ENCODE measurements at regions not wholly inside any gene's neighbourhood (a gene's known extent, or its start where the extent isn't known, plus 50 kb on each side); places are given as distances from the start of the nearest gene placed in this dataset.

GRCh38 chr9:14011799-14012560 lies 302.0 kb downstream of the NFIB start:
- TF ChIP-seq POLR2A (IDR thresholded peaks at IDR 0.05; ENCODE audit: low read depth, low read length): no peak
- TF ChIP-seq TAF1 (IDR thresholded peaks at IDR 0.05; ENCODE audit: borderline replicate concordance, low read depth, low read length): no peak
- no peak for TF ChIP-seq POLR2AphosphoS5 (IDR thresholded peaks at IDR 0.05; ENCODE audit: low read depth, low read length)
- DNase-seq (ENCODE audit: insufficient read length) (no peak), FAIRE-seq (no peak)

- no peak for TF ChIP-seq POLR2AphosphoS5 (IDR thresholded peaks at IDR 0.05; ENCODE audit: low read depth, low read length)
- TF ChIP-seq POLR2A (IDR thresholded peaks at IDR 0.05; ENCODE audit: low read depth, low read length): no peak
- no peak for TF ChIP-seq TAF1 (IDR thresholded peaks at IDR 0.05; ENCODE audit: borderline replicate concordance, low read depth, low read length)
- FAIRE-seq (no peak), DNase-seq (ENCODE audit: insufficient read length) (no peak)
These were observed 306.7 kb downstream of the NFIB start for GRCh38 chr9:14007190-14007769.

- TF ChIP-seq TAF1 (IDR thresholded peaks at IDR 0.05; ENCODE audit: borderline replicate concordance, low read depth, low read length) (no peak), POLR2AphosphoS5 (IDR thresholded peaks at IDR 0.05; ENCODE audit: low read depth, low read length) (no peak), POLR2A (IDR thresholded peaks at IDR 0.05; ENCODE audit: low read depth, low read length) (no peak)
- FAIRE-seq (no peak), DNase-seq (ENCODE audit: insufficient read length) (no peak)
These were observed 307.4 kb downstream of the NFIB start for GRCh38 chr9:14006386-14007187.

- DNase-seq (ENCODE audit: insufficient read length) (no peak), FAIRE-seq (no peak)
- no peak for TF ChIP-seq POLR2A (IDR thresholded peaks at IDR 0.05; ENCODE audit: low read depth, low read length)
- no peak for TF ChIP-seq POLR2AphosphoS5 (IDR thresholded peaks at IDR 0.05; ENCODE audit: low read depth, low read length)
These were observed 309.8 kb downstream of the NFIB start for GRCh38 chr9:14004110-14004509.

- no peak for DNase-seq (ENCODE audit: insufficient read length)
- TF ChIP-seq TAF1 (IDR thresholded peaks at IDR 0.05; ENCODE audit: borderline replicate concordance, low read depth, low read length) (no peak), POLR2A (IDR thresholded peaks at IDR 0.05; ENCODE audit: low read depth, low read length) (no peak), POLR2AphosphoS5 (IDR thresholded peaks at IDR 0.05; ENCODE audit: low read depth, low read length) (no peak)
- no peak for FAIRE-seq
These were observed 319.7 kb downstream of the NFIB start for GRCh38 chr9:13994240-13994639.

- FAIRE-seq (no peak), DNase-seq (ENCODE audit: insufficient read length) (no peak)
These were observed 320.2 kb downstream of the NFIB start for GRCh38 chr9:13993632-13994185.

GRCh38 chr9:13992138-13993088 lies 321.5 kb downstream of the NFIB start:
- DNase-seq (ENCODE audit: insufficient read length) (no peak), FAIRE-seq (no peak)
- no peak for TF ChIP-seq POLR2AphosphoS5 (IDR thresholded peaks at IDR 0.05; ENCODE audit: low read depth, low read length)
- TF ChIP-seq POLR2A (IDR thresholded peaks at IDR 0.05; ENCODE audit: low read depth, low read length): no peak
- TF ChIP-seq TAF1 (IDR thresholded peaks at IDR 0.05; ENCODE audit: borderline replicate concordance, low read depth, low read length): no peak

More at GRCh38 chr9:13993632-13994185, 320.2 kb downstream of the NFIB start:
- no peak for TF ChIP-seq POLR2AphosphoS5 (IDR thresholded peaks at IDR 0.05; ENCODE audit: low read depth, low read length)
- TF ChIP-seq POLR2A (IDR thresholded peaks at IDR 0.05; ENCODE audit: low read depth, low read length): no peak
- TF ChIP-seq TAF1 (IDR thresholded peaks at IDR 0.05; ENCODE audit: borderline replicate concordance, low read depth, low read length): no peak

- no peak for DNase-seq (ENCODE audit: insufficient read length)
- FAIRE-seq: no peak
- TF ChIP-seq TAF1 (IDR thresholded peaks at IDR 0.05; ENCODE audit: borderline replicate concordance, low read depth, low read length) (no peak), POLR2A (IDR thresholded peaks at IDR 0.05; ENCODE audit: low read depth, low read length) (no peak), POLR2AphosphoS5 (IDR thresholded peaks at IDR 0.05; ENCODE audit: low read depth, low read length) (no peak)
These were observed 322.5 kb downstream of the NFIB start for GRCh38 chr9:13991395-13991794.

GRCh38 chr9:13990994-13991393 lies 322.9 kb downstream of the NFIB start:
- FAIRE-seq (no peak), DNase-seq (ENCODE audit: insufficient read length) (no peak)
- TF ChIP-seq TAF1 (IDR thresholded peaks at IDR 0.05; ENCODE audit: borderline replicate concordance, low read depth, low read length): no peak

GRCh38 chr9:13990331-13990730 lies 323.6 kb downstream of the NFIB start:
- no peak for FAIRE-seq
- TF ChIP-seq POLR2A (IDR thresholded peaks at IDR 0.05; ENCODE audit: low read depth, low read length) (no peak), POLR2AphosphoS5 (IDR thresholded peaks at IDR 0.05; ENCODE audit: low read depth, low read length) (no peak), TAF1 (IDR thresholded peaks at IDR 0.05; ENCODE audit: borderline replicate concordance, low read depth, low read length) (no peak)
- DNase-seq (ENCODE audit: insufficient read length): no peak

All from GM12892 (cell line).